ENCODE measurements at regions not wholly inside any gene's neighbourhood (a gene's known extent, or its start where the extent isn't known, plus 50 kb on each side); places are given as distances from the start of the nearest gene placed in this dataset.
"Not testable (repeated sequence)": the region's sequence is repeated elsewhere in the genome, so short reads cannot be mapped to it uniquely, and the experiment has no call there.

DNA sequence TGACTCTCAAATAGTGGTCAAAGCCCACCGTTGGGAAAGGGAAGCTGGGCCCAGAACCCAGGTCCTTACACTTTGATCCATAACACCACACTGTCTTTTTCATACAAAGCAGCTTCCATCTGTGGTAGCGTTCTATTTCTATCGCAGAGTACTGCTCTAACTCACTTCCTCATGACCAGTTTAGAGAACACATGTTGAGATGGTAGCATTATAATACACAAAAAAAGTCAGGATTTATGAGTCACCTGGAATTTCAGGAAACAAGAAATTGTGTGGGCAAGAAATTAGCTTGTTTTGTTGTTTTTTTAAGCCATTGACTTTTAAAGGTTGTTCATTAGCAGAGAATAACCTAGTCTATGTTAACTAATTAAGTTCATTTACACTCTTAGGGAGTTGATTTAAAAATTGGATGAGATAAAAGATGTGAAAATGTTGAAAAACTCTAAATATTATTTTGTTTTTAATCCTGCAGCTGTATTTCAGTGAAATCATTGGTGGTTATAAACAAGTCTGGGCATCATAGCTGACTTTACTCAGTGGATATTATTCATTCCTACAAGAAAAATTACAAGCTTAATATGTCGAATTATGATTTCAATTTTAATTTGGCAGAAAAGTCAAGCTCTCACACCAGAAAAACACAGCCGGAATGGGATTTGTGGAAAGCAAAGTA lies 1011.1 kb upstream of the HS3ST1 start:
- Histone ChIP-seq H3K4me3 (IDR thresholded peaks at IDR 0.05; ENCODE audit: insufficient read depth, low read depth, low read length) (no peak overlapping the region), H3K36me3 (ENCODE audit: insufficient read depth) (no peaks in the 10 kb centered on the region), H3K9ac (no peak overlapping the region), H3K79me2 (ENCODE audit: insufficient read depth, low read depth) (no peaks in the 10 kb centered on the region), H2AFZ (ENCODE audit: low read depth) (no peak overlapping the region), H3K27me3 (ENCODE audit: insufficient read depth, low read depth) (no peaks in the 10 kb centered on the region), H4K20me1 (ENCODE audit: insufficient read depth) (no peaks in the 10 kb centered on the region), H3K4me1 (ENCODE audit: low read depth, poor library complexity, severe bottlenecking) (no peaks in the 10 kb centered on the region), H3K27ac (no peak overlapping the region), H3K4me2 (no peak overlapping the region)
- TF ChIP-seq, protein P1, sequence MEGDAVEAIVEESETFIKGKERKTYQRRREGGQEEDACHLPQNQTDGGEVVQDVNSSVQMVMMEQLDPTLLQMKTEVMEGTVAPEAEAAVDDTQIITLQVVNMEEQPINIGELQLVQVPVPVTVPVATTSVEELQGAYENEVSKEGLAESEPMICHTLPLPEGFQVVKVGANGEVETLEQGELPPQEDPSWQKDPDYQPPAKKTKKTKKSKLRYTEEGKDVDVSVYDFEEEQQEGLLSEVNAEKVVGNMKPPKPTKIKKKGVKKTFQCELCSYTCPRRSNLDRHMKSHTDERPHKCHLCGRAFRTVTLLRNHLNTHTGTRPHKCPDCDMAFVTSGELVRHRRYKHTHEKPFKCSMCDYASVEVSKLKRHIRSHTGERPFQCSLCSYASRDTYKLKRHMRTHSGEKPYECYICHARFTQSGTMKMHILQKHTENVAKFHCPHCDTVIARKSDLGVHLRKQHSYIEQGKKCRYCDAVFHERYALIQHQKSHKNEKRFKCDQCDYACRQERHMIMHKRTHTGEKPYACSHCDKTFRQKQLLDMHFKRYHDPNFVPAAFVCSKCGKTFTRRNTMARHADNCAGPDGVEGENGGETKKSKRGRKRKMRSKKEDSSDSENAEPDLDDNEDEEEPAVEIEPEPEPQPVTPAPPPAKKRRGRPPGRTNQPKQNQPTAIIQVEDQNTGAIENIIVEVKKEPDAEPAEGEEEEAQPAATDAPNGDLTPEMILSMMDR (conservative IDR thresholded peaks at IDR 0.05; ENCODE audit: low read depth, low read length): no peak

- not testable (repeated sequence) for H3K27me3 ChIP-seq (ENCODE audit: insufficient read depth, low read depth); H3K4me3 ChIP-seq (IDR thresholded peaks at IDR 0.05; ENCODE audit: insufficient read depth, low read depth, low read length); H3K79me2 ChIP-seq (ENCODE audit: insufficient read depth, low read depth); H3K4me2 ChIP-seq; H4K20me1 ChIP-seq (ENCODE audit: insufficient read depth); H3K9ac ChIP-seq; H2AFZ ChIP-seq (ENCODE audit: low read depth); H3K27ac ChIP-seq; H3K4me1 ChIP-seq (ENCODE audit: low read depth, poor library complexity, severe bottlenecking); H3K36me3 ChIP-seq (ENCODE audit: insufficient read depth)
Measured at GRCh38 chr4:12431259-12431658, 1002.6 kb upstream of the HS3ST1 start.

DNA sequence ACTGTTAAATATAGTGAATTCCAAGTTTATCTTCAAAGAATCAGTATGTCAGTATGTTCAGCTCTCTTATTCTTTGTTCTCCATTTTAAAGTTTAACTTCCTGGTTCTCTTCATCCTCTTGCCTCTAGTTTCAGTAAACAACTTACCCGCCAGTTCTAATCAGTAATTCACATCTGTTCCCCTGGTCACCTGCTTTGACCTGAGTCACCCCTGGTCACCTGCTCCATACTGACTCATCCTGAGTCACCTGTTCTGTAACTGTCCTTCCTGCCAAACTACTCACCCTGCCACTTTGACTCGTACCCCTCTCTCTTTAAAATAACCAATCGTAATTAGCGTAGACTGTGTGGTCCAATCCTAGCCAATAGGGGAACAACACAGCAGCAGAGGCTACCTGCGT lies 992.7 kb upstream of the HS3ST1 start:
- H4K20me1 ChIP-seq (ENCODE audit: insufficient read depth): no peaks in the 10 kb centered on the region
- TF ChIP-seq, protein P1 (conservative IDR thresholded peaks at IDR 0.05; ENCODE audit: low read depth, low read length): no peak
- H2AFZ ChIP-seq (ENCODE audit: low read depth): no peak overlapping the region
- H3K4me2 ChIP-seq: no peak overlapping the region
- H3K27ac ChIP-seq: no peak overlapping the region
- H3K9ac ChIP-seq: no peak overlapping the region
- H3K4me3 ChIP-seq (IDR thresholded peaks at IDR 0.05; ENCODE audit: insufficient read depth, low read depth, low read length): no peak overlapping the region
- H3K36me3 ChIP-seq (ENCODE audit: insufficient read depth): no peaks in the 10 kb centered on the region
- H3K27me3 ChIP-seq (ENCODE audit: insufficient read depth, low read depth): no peaks in the 10 kb centered on the region
- no peaks in the 10 kb centered on the region for H3K79me2 ChIP-seq (ENCODE audit: insufficient read depth, low read depth)
- no peaks in the 10 kb centered on the region for H3K4me1 ChIP-seq (ENCODE audit: low read depth, poor library complexity, severe bottlenecking)

DNA sequence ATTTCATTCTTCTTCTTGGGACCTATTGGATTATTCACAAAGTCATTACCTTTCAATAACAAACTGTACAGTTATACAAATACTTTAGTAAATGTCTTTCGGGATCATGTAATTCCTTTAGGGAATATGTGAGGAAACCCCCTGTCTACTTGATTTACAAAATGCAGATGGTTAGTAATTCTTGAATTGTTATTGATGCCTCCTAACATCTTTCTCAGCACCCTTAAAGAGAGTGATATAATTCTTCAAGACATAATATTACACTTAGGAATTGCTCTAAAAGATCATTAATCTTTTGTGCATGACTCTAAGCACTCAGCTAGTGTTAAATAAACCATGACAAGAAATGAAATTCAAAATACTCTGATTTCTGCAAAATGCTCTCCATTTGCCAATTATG lies 988.1 kb upstream of the HS3ST1 start:
- Histone ChIP-seq H2AFZ (ENCODE audit: low read depth) (no peak overlapping the region), H3K4me2 (no peak overlapping the region), H3K79me2 (ENCODE audit: insufficient read depth, low read depth) (no peaks in the 10 kb centered on the region), H3K27me3 (ENCODE audit: insufficient read depth, low read depth) (no peaks in the 10 kb centered on the region), H3K36me3 (ENCODE audit: insufficient read depth) (no peaks in the 10 kb centered on the region), H3K4me3 (IDR thresholded peaks at IDR 0.05; ENCODE audit: insufficient read depth, low read depth, low read length) (no peak overlapping the region), H3K4me1 (ENCODE audit: low read depth, poor library complexity, severe bottlenecking) (no peaks in the 10 kb centered on the region), H3K27ac (no peak overlapping the region), H4K20me1 (ENCODE audit: insufficient read depth) (no peaks in the 10 kb centered on the region), H3K9ac (no peak overlapping the region)
- TF ChIP-seq, protein P1 (conservative IDR thresholded peaks at IDR 0.05; ENCODE audit: low read depth, low read length): no peak

GRCh38 chr4:12414181-12414812 lies 985.6 kb upstream of the HS3ST1 start:
- Histone ChIP-seq H3K4me2 (no peak overlapping the region), H3K9ac (no peak overlapping the region), H3K27ac (no peak overlapping the region), H3K79me2 (ENCODE audit: insufficient read depth, low read depth) (no peaks in the 10 kb centered on the region), H4K20me1 (ENCODE audit: insufficient read depth) (no peaks in the 10 kb centered on the region), H3K4me3 (IDR thresholded peaks at IDR 0.05; ENCODE audit: insufficient read depth, low read depth, low read length) (no peak overlapping the region), H3K27me3 (ENCODE audit: insufficient read depth, low read depth) (no peaks in the 10 kb centered on the region), H2AFZ (ENCODE audit: low read depth) (no peak overlapping the region), H3K36me3 (ENCODE audit: insufficient read depth) (no peaks in the 10 kb centered on the region), H3K4me1 (ENCODE audit: low read depth, poor library complexity, severe bottlenecking) (no peaks in the 10 kb centered on the region)
- TF ChIP-seq, protein P1 (conservative IDR thresholded peaks at IDR 0.05; ENCODE audit: low read depth, low read length): no peak

Measured in KMS-11 (cell line).